GM18498 (cell line): ENCODE measurements at regions not wholly inside any gene's neighbourhood (a gene's known extent, or its start where the extent isn't known, plus 50 kb on each side); places are given as distances from the start of the nearest gene placed in this dataset.
"Not testable (repeated sequence)": the region's sequence is repeated elsewhere in the genome, so short reads cannot be mapped to it uniquely, and the experiment has no call there.

Experiments
- ATAC-seq: cut with Tn5 transposase; IDR thresholded peaks from one replicate; pipeline ENCODE4 v1.9.1; 2021; ENCODE audit warnings: mild to moderate bottlenecking, moderate library complexity; ENCODE audit not compliant: unreplicated experiment

GRCh38 chr2:226115832-226116200 lies 683.8 kb downstream of the IRS1 start:
- ATAC-seq: no peak

GRCh38 chr2:226115102-226115831 lies 684.4 kb downstream of the IRS1 start:
- ATAC-seq: no peak

- no peak for ATAC-seq
These were observed 685.2 kb downstream of the IRS1 start for GRCh38 chr2:226114436-226114835.

DNA sequence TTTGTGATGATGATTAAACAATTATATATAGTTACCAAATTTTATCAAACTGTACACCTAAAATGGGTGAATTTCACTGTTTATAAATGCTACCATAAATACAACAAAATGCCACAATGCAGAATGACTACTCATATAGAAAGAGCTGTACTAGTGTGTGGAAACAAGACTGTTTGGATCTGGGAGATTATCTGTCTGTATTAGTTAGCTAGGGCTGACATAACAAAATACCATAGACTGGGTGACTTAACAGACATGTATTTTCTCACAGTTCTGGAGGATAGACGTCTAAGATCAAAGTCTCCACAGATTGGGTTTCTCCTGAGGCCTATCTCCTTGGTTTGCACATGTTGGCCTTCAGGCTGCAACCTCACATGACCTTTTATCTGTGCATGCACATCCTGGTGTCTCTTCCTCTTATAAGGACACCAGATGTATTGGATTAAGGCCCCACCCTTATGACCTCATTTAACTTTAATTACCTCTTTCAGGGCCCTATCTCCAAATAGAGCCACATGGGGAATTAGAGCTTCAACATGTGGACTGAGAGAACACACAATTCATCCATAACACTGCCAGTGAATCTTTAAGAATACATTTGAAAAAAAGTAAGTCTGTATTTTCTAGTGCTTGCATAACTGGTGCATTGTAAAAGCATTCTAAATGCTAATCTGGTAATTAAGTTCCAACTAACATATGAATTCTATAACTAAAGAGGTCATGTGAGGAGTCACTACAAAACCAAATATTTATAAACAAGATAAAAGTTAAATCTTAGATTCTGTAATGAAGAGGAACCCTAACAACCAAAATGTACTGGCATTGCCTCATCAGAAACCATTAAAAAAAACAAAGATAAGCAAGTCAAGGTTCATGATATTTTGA lies 699.6 kb downstream of the NYAP2 start:
- ATAC-seq: no peak

GRCh38 chr2:226095058-226095457 lies 695.5 kb downstream of the NYAP2 start:
- no peak for ATAC-seq

DNA sequence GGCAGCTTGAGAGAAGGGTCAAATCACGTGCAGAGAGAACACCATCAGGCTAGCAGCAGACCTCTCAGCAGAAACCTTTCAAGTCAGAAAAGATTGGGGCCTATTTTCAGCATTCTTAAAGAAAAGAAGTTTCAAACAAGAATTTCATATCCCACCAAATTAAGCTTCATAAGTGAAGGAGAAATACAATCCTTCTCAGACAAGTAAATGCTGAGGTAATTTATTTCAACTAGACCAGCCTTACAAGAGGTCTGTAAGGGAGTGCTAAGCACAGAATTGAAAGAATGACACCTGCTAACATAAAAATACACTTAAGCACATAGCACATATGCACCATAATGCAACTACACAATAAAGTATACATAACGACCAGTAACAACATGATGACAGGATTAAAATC lies 693.9 kb downstream of the NYAP2 start:
- ATAC-seq: no peak

DNA sequence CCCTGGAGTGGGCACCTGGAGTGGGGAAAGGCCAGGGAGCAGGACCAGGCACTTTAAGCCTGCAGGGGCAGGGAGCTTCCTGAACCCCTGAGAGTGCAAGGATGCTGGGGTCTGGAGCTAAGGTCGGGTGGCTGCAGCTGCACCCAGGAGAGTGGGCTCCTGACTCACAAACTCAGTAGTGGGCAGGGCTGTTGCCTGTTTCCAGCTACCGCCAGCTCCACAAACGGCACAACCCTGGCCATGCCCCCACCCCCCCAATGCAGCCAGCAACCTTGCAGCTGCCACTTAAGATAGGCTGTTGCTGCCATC lies 688.8 kb downstream of the NYAP2 start:
- ATAC-seq: no peak

GRCh38 chr2:226087505-226088365 lies 688.2 kb downstream of the NYAP2 start:
- no peak for ATAC-seq

GRCh38 chr2:226087051-226087450 lies 687.5 kb downstream of the NYAP2 start:
- no peak for ATAC-seq

DNA sequence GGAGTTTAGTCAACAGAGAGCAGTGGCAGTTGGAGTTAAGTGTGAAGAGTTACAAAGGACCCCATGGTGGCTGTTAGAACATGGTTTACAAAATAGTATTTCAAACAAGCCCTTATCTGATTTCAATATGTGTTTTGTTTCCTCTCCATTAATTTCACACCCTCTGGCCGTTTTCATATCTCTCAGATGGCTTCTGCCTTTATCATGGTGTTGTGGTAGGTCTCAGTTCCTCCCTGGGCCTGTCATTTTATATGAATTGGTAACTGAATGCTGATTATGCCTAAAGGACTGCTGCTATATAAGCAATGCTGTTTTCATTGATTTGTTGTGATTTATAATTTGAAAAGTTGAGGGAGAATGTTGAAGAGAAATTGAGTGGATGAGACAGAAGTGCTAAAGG lies 686.7 kb downstream of the NYAP2 start:
- no peak for ATAC-seq

DNA sequence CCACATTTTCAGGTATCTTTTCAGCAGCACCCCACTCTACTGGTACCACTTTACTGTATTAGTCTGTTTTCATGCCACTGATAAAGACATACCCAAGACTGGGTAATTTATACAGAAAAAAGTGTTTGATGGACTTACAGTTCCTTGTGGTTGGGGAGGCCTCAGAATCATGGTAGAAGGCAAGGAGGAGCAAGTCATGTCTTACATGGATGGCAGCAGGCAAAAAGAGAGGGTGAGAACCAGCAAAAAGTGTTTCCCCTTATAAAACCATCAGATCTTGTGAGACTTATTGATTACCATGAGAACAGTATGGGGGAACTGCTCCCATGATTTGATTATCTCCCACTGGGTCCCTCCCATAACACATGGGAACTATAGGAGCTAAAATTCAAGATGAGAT lies 685.9 kb downstream of the NYAP2 start:
- not testable (repeated sequence) for ATAC-seq

- no peak for ATAC-seq
These were observed 680.8 kb downstream of the NYAP2 start for GRCh38 chr2:226080334-226080733.

DNA sequence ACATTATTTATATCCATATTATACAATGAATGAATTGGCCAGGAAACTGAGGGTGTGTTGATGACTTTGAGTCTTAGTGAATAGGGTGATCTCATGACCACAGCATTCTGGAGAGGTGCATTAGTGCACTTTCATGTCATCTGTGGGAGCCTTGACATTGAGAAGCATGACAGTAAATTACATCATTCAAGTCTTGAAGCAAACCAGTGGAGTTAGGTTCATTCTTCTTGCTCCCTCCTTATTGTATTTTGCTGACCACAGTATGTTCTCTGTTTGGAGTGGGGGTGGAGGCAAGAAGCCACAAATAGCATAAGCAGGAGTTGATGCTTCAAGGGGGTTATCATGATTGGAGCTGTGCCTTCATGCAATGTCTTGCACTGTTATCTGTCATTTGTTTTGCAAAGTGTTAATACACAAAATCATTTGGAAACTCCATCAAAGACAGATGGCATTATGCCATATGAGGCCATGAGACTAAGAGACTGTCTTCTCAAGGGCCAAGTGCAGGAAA lies 680.2 kb downstream of the NYAP2 start:
- no peak for ATAC-seq

- ATAC-seq: no peak
These were observed 679.7 kb downstream of the NYAP2 start for GRCh38 chr2:226079196-226079595.

GRCh38 chr2:226078666-226079065 lies 679.2 kb downstream of the NYAP2 start:
- no peak for ATAC-seq

DNA sequence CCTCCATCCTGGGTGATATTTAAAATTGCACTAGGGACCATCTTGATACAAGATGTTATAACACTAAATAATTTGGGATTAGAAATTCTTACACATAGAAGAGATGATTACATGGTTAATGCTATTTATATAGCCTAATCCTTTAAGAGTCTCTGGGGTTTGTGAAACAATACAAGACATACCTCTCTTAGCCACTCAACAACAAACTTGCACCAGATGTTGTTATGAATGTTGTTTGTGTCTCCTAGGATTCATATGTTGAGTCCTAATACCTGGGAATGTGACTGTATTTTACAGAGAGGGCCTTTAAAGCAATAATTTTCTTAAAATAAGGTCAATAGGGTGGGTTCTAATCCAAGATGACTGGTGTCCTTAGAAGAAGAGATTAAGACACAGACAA lies 678.3 kb downstream of the NYAP2 start:
- no peak for ATAC-seq

- ATAC-seq: no peak
These were observed 677.5 kb downstream of the NYAP2 start for GRCh38 chr2:226077031-226077430.

- ATAC-seq: no peak
These were observed 677.0 kb downstream of the NYAP2 start for GRCh38 chr2:226076529-226076928.

DNA sequence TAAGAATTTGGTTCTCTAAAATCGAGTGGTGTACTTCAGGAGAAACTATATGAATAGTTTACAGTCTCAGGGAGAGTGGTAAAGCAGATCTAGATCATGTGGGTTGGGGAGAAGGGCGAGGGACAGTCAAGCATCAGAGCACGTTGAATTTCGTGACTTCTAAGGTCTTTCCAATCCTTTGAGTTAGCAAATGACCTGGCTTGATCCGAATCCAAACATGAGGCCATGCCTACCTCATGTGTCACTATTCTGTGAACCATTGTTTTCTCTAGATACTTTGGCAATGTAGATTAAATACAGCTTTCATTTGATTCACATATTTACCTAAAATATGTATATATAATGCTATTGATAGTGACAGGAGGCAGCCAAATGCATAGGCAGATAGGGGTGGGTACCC lies 674.9 kb downstream of the NYAP2 start:
- ATAC-seq: no peak

DNA sequence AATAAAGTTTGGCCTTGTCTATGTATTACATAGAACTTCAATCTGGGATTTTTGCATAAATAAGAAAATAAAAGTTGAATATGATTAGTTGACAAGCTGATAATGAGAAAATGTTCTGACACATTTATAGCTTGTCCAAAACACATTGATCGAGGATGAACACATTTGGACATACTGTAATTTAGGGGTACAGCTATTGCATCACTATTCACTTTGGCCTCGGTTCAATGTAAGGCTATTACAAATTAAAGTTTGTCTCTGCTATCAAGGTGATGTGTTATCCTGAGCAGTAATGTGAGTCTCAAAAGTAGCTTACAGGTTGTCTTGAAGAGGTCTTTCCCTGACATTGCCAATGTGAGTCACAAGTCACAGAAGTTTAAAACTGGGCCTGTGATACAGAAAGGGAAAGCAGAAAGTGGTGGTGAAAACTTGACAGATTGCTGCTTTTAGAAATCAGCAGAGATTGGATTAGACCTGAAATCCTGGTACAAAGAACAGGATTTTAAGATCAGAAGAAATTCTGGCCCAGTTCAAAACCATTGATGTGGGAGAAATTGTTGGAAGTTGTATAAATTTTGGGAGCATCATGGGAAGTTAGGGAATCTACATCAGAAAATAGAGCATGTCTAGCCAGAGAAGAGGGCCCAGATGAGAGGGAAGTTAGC lies 674.1 kb downstream of the NYAP2 start:
- no peak for ATAC-seq

DNA sequence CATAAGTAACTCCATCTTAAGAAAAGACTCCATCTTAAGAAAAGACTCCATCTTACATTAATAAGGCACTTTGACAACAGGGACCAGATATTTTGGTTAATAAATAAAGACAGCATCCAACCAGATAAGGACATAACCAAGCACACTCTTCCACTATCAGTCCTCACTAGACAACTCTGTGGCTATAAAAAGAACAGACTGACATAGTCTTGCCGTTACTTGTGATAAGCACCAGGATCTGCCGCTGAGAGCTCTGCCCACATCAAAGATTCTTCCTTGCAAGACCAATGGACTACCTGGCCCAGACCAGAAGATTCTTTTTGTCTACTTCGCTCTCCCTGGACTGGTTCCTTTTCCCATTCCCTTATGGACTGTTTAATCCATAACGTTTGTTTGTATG lies 667.4 kb downstream of the NYAP2 start:
- ATAC-seq: no peak
